Stomach (tissue), 8 donors: ENCODE measurements at regions not wholly inside any gene's neighbourhood (a gene's known extent, or its start where the extent isn't known, plus 50 kb on each side); places are given as distances from the start of the nearest gene placed in this dataset.

Source experiments
- DNase-seq, 2 donors: peaks; one replicate each; pipeline versions ENCODE4 v3.0.0 to v3.0.0-alpha.2; 2013 to 2019
- H3K27ac ChIP-seq, 5 donors: fragments of 200-600 bp in 4 of 5; sonication (generic) in 4 of 5; one replicate each; pipeline ENCODE4 v1.5.1; 2013 to 2019; ENCODE audit warnings: mild to moderate bottlenecking in 1 of 5, moderate library complexity in 1 of 5
- H3K27me3 ChIP-seq, 3 donors: fragments of 200-600 bp; sonication (generic); one replicate each; pipeline ENCODE4 v1.5.1; 2017 to 2019; ENCODE audit warnings: mixed run types in 1 of 3
- H3K36me3 ChIP-seq, 4 donors: fragments of 200-600 bp; sonication (generic); 1 replicate in 3 of 4; 2 replicates in 1 of 4; pipeline ENCODE4 v1.5.1; 2016 to 2019
- H3K4me1 ChIP-seq, 4 donors: fragments of 200-600 bp; sonication (generic); one replicate each; pipeline ENCODE4 v1.5.1; 2016 to 2019
- H3K4me3 ChIP-seq, 4 donors: fragments of 200-600 bp; sonication (generic) in 3 of 4; one replicate each; pipeline ENCODE4 v1.5.1; 2016 to 2019; ENCODE audit warnings: mild to moderate bottlenecking in 1 of 4
- H3K9me3 ChIP-seq, 4 donors: fragments of 200-600 bp; sonication (generic); one replicate each; pipeline ENCODE4 v1.5.1; 2016 to 2019
- EP300 ChIP-seq: sonication (generic); formaldehyde crosslinking; IDR thresholded peaks from one replicate; pipeline ENCODE4 v1.6.1; 2017; ENCODE audit warnings: antibody characterized with exemption
- POLR2A ChIP-seq, 4 donors: fragments of 450-650 bp; IDR thresholded peaks; one replicate each; pipeline ENCODE4 v1.6.1; 2016; ENCODE audit warnings: antibody characterized with exemption in 4 of 4, control low read depth in 2 of 4, mild to moderate bottlenecking in 1 of 4, moderate library complexity in 1 of 4
- POLR2AphosphoS5 ChIP-seq, 3 donors: sonication (generic); formaldehyde crosslinking; IDR thresholded peaks; one replicate each; pipeline ENCODE4 v1.6.1; 2016; ENCODE audit warnings: antibody characterized with exemption in 3 of 3
- WGBS, 5 donors: extraction: QIAGEN DNeasy Blood & Tissue Kit in 3 of 5; methylation state at CpG; one replicate each; pipeline versions ENCODE4 v1.1.5 to v1.1.7; 2013 to 2018; 5-methylcytosine and 5-hydroxymethylcytosine counted together
- intact Hi-C: fragments of 100-400 bp; cut with DNase I; formaldehyde crosslinking; loops from one replicate; pipeline ENCODE4 v1.15.1; 2023; ENCODE audit warnings: low total_unique reads
- TF ChIP-seq, protein P1 (sequence below), 7 experiments: fragments of 450-650 bp in 4 of 7; fragments of 200-600 bp in 3 of 7; sonication (generic) in 3 of 7; IDR thresholded peaks; one replicate each; pipeline ENCODE4 v1.5.1; 2016 to 2019; ENCODE audit warnings: antibody characterized with exemption in 7 of 7, control low read depth in 2 of 7, mild to moderate bottlenecking in 1 of 7
- donor health status: healthy with polysubstance abuse.
- donor health status: Bipolar disorder and iron deficiency.
- donor health status: healthy.

DNA sequence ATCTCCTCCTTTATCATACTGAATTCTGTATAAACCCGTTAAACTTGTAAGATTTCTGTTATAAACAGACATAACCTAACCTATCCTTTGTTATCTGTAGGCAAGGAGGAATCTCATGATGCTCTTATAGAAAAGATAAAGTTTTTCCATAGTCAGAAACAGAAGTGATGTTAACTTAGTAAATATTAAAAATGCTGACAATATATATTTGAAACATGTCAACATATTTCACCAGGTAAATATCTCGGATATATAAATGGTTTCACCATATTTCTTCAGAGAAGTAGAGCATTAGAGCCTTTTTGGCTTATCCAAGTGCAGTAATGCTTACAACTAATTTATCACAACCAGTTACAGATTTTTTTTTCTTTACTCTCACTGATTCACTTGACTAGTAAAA is 625.9 kb downstream of the PDHA2 start:
- no peak overlapping the region for H3K27ac ChIP-seq
- no peak for DNase-seq
- H3K36me3 ChIP-seq = no peaks in the 10 kb centered on the region
- H3K4me3 ChIP-seq = no peak overlapping the region
- no peaks in the 10 kb centered on the region for H3K27me3 ChIP-seq
- no peaks in the 10 kb centered on the region for H3K9me3 ChIP-seq
- TF ChIP-seq EP300 (no peak), POLR2A (IDR thresholded peaks at IDR 0.05) (no peak), POLR2AphosphoS5 (IDR thresholded peaks at IDR 0.05) (no peak)
- TF ChIP-seq, protein P1, sequence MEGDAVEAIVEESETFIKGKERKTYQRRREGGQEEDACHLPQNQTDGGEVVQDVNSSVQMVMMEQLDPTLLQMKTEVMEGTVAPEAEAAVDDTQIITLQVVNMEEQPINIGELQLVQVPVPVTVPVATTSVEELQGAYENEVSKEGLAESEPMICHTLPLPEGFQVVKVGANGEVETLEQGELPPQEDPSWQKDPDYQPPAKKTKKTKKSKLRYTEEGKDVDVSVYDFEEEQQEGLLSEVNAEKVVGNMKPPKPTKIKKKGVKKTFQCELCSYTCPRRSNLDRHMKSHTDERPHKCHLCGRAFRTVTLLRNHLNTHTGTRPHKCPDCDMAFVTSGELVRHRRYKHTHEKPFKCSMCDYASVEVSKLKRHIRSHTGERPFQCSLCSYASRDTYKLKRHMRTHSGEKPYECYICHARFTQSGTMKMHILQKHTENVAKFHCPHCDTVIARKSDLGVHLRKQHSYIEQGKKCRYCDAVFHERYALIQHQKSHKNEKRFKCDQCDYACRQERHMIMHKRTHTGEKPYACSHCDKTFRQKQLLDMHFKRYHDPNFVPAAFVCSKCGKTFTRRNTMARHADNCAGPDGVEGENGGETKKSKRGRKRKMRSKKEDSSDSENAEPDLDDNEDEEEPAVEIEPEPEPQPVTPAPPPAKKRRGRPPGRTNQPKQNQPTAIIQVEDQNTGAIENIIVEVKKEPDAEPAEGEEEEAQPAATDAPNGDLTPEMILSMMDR (IDR thresholded peaks at IDR 0.05) = no peak
- WGBS, 5 donors = 71 to 78% (median 76%) methylated on average over 2 of the region's 2 CpGs
- no peaks in the 10 kb centered on the region for H3K4me1 ChIP-seq
- intact Hi-C loops = no loop called here

- Histone ChIP-seq H3K36me3 (no peaks in the 10 kb centered on the region), H3K27ac (peak overlapping the region in 2 of 5 donors; percentile 2 to 36), H3K4me1 (no peaks in the 10 kb centered on the region), H3K4me3 (no peak overlapping the region), H3K9me3 (peaks cover 0 to under 1% (median 0%) of the 10 kb centered on the region in 4 donors), H3K27me3 (no peaks in the 10 kb centered on the region)
- peak in 1 of 2 donors; percentile 16 for DNase-seq
- intact Hi-C loops = no loop called here
- TF ChIP-seq POLR2A (IDR thresholded peaks at IDR 0.05) = no peak
- no peak for TF ChIP-seq POLR2AphosphoS5 (IDR thresholded peaks at IDR 0.05)
Observed at GRCh38 chr4:96471956-96472867, 632.3 kb downstream of the PDHA2 start.

DNA sequence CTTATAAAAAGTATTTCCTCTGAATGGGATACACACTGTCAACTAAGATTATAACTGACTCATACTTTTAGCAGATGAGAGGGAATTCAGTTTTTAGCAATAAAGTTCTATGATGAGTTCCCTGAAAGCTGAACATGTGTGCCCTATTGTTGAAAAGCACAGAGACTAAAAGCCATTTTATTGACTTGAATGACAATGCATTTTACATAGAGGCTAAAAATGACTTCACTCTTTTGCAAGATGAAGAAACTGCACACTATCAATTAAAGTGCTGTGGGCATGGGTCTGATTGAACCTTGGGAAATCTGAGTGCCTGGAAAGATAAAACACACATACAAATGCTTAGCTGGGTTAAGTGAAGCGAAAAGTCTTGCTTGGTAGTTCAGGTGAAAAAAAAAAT is 633.4 kb downstream of the PDHA2 start:
- 63 to 84% (median 70%) methylated on average over 1 of the region's 1 CpG for WGBS, 5 donors
- DNase-seq = no peak
- H3K4me3 ChIP-seq = no peak overlapping the region
- H3K36me3 ChIP-seq = no peaks in the 10 kb centered on the region
- no peaks in the 10 kb centered on the region for H3K27me3 ChIP-seq
- H3K9me3 ChIP-seq = peaks cover 0 to 3% (median 0%) of the 10 kb centered on the region in 4 donors
- intact Hi-C loops = no loop called here
- TF ChIP-seq EP300 (no peak), POLR2AphosphoS5 (IDR thresholded peaks at IDR 0.05) (no peak), POLR2A (IDR thresholded peaks at IDR 0.05) (no peak)
- TF ChIP-seq, protein P1 (IDR thresholded peaks at IDR 0.05) = no peak
- H3K4me1 ChIP-seq = no peaks in the 10 kb centered on the region
- no peak overlapping the region for H3K27ac ChIP-seq

GRCh38 chr4:96483308-96484030 is 643.6 kb downstream of the PDHA2 start:
- H3K27me3 ChIP-seq = no peaks in the 10 kb centered on the region
- no peak overlapping the region for H3K27ac ChIP-seq
- intact Hi-C loops = no loop called here
- H3K4me3 ChIP-seq = no peak overlapping the region
- H3K4me1 ChIP-seq = no peaks in the 10 kb centered on the region
- TF ChIP-seq POLR2AphosphoS5 (IDR thresholded peaks at IDR 0.05) (no peak), POLR2A (IDR thresholded peaks at IDR 0.05) (no peak), EP300 (no peak)
- TF ChIP-seq, protein P1 (IDR thresholded peaks at IDR 0.05) = no peak
- 75 to 89% (median 85%) methylated on average over 4 of the region's 4 CpGs for WGBS, 5 donors
- no peak for DNase-seq
- peaks cover 0 to 12% (median 0%) of the 10 kb centered on the region in 4 donors for H3K9me3 ChIP-seq
- H3K36me3 ChIP-seq = no peaks in the 10 kb centered on the region
